A673 (cell line): ENCODE measurements at regions not wholly inside any gene's neighbourhood (a gene's known extent, or its start where the extent isn't known, plus 50 kb on each side); places are given as distances from the start of the nearest gene placed in this dataset.

Experiments used
- BruUV-seq: library from RNA; stranded (reverse); fragments of 400-500 nt; replicated peaks from 2 replicates; lab custom pipeline; 2021; lab: Mats Ljungman, UMichigan
- CTCF ChIA-PET: fragments of 300-600 bp; sonication (Branson Sonifier 250); formaldehyde crosslinking; loops from one replicate; lab custom pipeline; 2022; ENCODE audit warnings: antibody characterized with exemption; lab: Charles Lee
- POLR2A ChIA-PET: fragments of 300-600 bp; sonication (Branson Sonifier 250); formaldehyde crosslinking; loops from one replicate; lab custom pipeline; 2022; ENCODE audit warnings: antibody characterized with exemption; ENCODE audit not compliant: low non-redundant PET; lab: Charles Lee
- DNase-seq: peaks from one replicate; pipeline ENCODE4 v3.0.0-alpha.2; 2015; ENCODE audit warnings: low spot score
- H3K27ac ChIP-seq: fragments of 200-600 bp; sonication (generic); 2 replicates; pipeline ENCODE4 v1.5.1; 2016; ENCODE audit warnings: mixed run types, low read depth, mild to moderate bottlenecking, mixed read lengths, antibody characterized with exemption, low read length; ENCODE audit not compliant: poor library complexity, severe bottlenecking
- H3K27me3 ChIP-seq: fragments of 200-600 bp; sonication (generic); replicated peaks from 2 replicates; pipeline ENCODE4 v1.6.1; 2017; ENCODE audit warnings: mixed run types, low read depth, mild to moderate bottlenecking, mixed read lengths, antibody characterized with exemption, low read length; ENCODE audit not compliant: insufficient read depth, poor library complexity
- H3K36me3 ChIP-seq: fragments of 200-600 bp; sonication (generic); 2 replicates; pipeline ENCODE4 v1.6.1; 2016; ENCODE audit warnings: mixed run types, mild to moderate bottlenecking, mixed read lengths, antibody characterized with exemption, low read length; ENCODE audit not compliant: insufficient read depth, poor library complexity, severe bottlenecking
- H3K4me1 ChIP-seq: fragments of 200-600 bp; sonication (generic); 2 replicates; pipeline ENCODE4 v1.6.1; 2017; ENCODE audit warnings: mixed run types, mild to moderate bottlenecking, mixed read lengths, antibody characterized with exemption, low read length; ENCODE audit not compliant: insufficient read depth, poor library complexity, severe bottlenecking
- H3K4me3 ChIP-seq: fragments of 200-600 bp; sonication (generic); 2 replicates; pipeline ENCODE4 v1.5.1; 2016; ENCODE audit warnings: low read depth, mixed run types, mild to moderate bottlenecking, mixed read lengths, low read length; ENCODE audit not compliant: poor library complexity, severe bottlenecking
- H3K9me3 ChIP-seq: fragments of 200-600 bp; sonication (generic); 2 replicates; pipeline ENCODE4 v1.6.1; 2016; ENCODE audit warnings: mixed run types, low read depth, mild to moderate bottlenecking, mixed read lengths, antibody characterized with exemption, low read length; ENCODE audit not compliant: poor library complexity, severe bottlenecking
- EZH2 ChIP-seq: fragments of 200-600 bp; sonication (generic); IDR thresholded peaks from 2 replicates; pipeline ENCODE4 v1.6.1; 2017; ENCODE audit warnings: borderline replicate concordance, low read depth, mild to moderate bottlenecking, mixed read lengths, antibody characterized with exemption, low read length; ENCODE audit not compliant: poor library complexity, severe bottlenecking
- intact Hi-C: fragments of 100-400 bp; cut with micrococcal nuclease; formaldehyde crosslinking; loops from one replicate; pipeline ENCODE4 v1.10.0; 2022; ENCODE audit not compliant: unreplicated experiment
- TF ChIP-seq, protein P1 (sequence below): fragments of 300-800, 200-600 bp; sonication (generic); conservative IDR thresholded peaks from 2 replicates; pipeline ENCODE4 v1.5.1; 2017; ENCODE audit warnings: low read depth, mild to moderate bottlenecking, antibody characterized with exemption, low read length, moderate library complexity, mixed read lengths

- CTCF ChIA-PET: no interaction called here
- Histone ChIP-seq H3K36me3 (no peaks in the 10 kb centered on the region), H3K4me1 (no peaks in the 10 kb centered on the region), H3K27ac (no peak overlapping the region), H3K4me3 (no peak overlapping the region), H3K9me3 (no peaks in the 10 kb centered on the region), H3K27me3 (no peaks in the 10 kb centered on the region)
- POLR2A ChIA-PET: no interaction called here
- no peak for DNase-seq
- TF ChIP-seq, protein P1, sequence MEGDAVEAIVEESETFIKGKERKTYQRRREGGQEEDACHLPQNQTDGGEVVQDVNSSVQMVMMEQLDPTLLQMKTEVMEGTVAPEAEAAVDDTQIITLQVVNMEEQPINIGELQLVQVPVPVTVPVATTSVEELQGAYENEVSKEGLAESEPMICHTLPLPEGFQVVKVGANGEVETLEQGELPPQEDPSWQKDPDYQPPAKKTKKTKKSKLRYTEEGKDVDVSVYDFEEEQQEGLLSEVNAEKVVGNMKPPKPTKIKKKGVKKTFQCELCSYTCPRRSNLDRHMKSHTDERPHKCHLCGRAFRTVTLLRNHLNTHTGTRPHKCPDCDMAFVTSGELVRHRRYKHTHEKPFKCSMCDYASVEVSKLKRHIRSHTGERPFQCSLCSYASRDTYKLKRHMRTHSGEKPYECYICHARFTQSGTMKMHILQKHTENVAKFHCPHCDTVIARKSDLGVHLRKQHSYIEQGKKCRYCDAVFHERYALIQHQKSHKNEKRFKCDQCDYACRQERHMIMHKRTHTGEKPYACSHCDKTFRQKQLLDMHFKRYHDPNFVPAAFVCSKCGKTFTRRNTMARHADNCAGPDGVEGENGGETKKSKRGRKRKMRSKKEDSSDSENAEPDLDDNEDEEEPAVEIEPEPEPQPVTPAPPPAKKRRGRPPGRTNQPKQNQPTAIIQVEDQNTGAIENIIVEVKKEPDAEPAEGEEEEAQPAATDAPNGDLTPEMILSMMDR: no peak
- no peak for TF ChIP-seq EZH2
- no TSS peak for BruUV-seq
- intact Hi-C loops: no loop called here
These were observed 155.1 kb upstream of the FAM13C start for GRCh38 chr10:59517341-59517899.

DNA sequence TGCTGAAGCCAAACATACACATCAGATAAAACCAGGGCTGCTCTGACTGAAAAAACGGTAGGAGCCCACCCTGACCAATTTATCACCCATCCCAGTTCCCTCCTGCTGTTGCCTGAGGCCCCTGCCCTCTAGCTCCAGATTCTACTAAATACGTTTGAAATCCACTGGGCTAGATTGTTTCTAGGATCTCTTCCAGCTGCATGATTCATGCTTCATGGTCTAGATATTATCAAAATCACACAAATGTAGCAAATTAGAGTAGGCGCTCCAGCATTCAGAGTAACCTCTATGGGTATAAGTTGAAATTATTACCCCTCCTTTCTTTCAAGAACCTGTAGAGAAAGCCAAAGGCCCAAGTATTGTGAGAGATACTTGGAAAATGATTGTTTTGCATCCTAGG lies 151.2 kb upstream of the FAM13C start:
- no TSS peak for BruUV-seq
- no peaks in the 10 kb centered on the region for H3K27me3 ChIP-seq
- H3K9me3 ChIP-seq: no peaks in the 10 kb centered on the region
- peak; percentile 33 for DNase-seq
- no peak overlapping the region for H3K27ac ChIP-seq
- TF ChIP-seq, protein P1: no peak
- TF ChIP-seq EZH2: no peak
- POLR2A ChIA-PET: no interaction called here
- H3K36me3 ChIP-seq: no peaks in the 10 kb centered on the region
- intact Hi-C loops: no loop called here
- CTCF ChIA-PET: no interaction called here
- H3K4me3 ChIP-seq: no peak overlapping the region
- H3K4me1 ChIP-seq: no peaks in the 10 kb centered on the region

DNA sequence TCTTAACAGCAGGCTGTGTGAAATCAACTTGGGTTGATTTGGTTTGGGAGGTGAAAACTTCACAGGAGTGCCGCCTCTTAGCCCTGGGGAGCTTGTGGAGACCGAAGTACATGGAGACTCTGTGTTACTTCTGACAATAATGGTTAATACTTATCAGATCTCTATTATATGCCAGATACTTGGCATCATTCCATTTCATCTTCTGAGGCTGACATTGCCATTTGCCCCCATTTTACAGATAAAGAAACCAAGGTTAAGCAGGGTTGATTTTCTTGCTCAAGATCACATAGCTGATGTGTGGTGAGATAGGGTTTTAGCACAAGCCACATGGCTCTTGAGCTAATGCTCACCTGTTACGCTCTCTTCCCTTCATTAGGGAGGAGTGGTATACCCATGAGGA lies 150.6 kb upstream of the FAM13C start:
- POLR2A ChIA-PET: no interaction called here
- no peaks in the 10 kb centered on the region for H3K4me1 ChIP-seq
- BruUV-seq: no TSS peak
- H3K27ac ChIP-seq: no peak overlapping the region
- H3K27me3 ChIP-seq: no peaks in the 10 kb centered on the region
- DNase-seq: no peak
- CTCF ChIA-PET: no interaction called here
- H3K9me3 ChIP-seq: no peaks in the 10 kb centered on the region
- no peak for TF ChIP-seq EZH2
- TF ChIP-seq, protein P1: no peak
- intact Hi-C loops: no loop called here
- H3K36me3 ChIP-seq: no peaks in the 10 kb centered on the region
- no peak overlapping the region for H3K4me3 ChIP-seq
